ENCODE measurements at regions not wholly inside any gene's neighbourhood (a gene's known extent, or its start where the extent isn't known, plus 50 kb on each side); places are given as distances from the start of the nearest gene placed in this dataset.

GRCh38 chr18:67932271-67932670, 415.8 kb upstream of the DSEL start:
- Histone ChIP-seq H3K4me3 (ENCODE audit: low read length in 3 of 3) (no peak overlapping the region), H3K9me3 (ENCODE audit: control insufficient read depth in 2 of 3, insufficient read depth in 1 of 3, low read length in 3 of 3) (no peaks in the 10 kb centered on the region), H3K4me1 (ENCODE audit: control insufficient read depth in 2 of 3, insufficient read depth in 2 of 3, low read depth in 1 of 3, low read length in 3 of 3) (no peaks in the 10 kb centered on the region), H3K36me3 (ENCODE audit: control insufficient read depth in 2 of 3, insufficient read depth in 3 of 3, low read length in 3 of 3) (no peaks in the 10 kb centered on the region), H3K9ac (ENCODE audit: low read length in 3 of 3) (no peak overlapping the region), H3K27me3 (ENCODE audit: control insufficient read depth, insufficient read depth, low read length) (no peaks in the 10 kb centered on the region), H3K27ac (ENCODE audit: low read depth in 2 of 2, low read length in 2 of 2) (no peak overlapping the region)
- intact Hi-C loops (cut with DNase I): no loop called here
- DNase-seq: no peak
- FAIRE-seq: no peak
- TF ChIP-seq, protein P1, sequence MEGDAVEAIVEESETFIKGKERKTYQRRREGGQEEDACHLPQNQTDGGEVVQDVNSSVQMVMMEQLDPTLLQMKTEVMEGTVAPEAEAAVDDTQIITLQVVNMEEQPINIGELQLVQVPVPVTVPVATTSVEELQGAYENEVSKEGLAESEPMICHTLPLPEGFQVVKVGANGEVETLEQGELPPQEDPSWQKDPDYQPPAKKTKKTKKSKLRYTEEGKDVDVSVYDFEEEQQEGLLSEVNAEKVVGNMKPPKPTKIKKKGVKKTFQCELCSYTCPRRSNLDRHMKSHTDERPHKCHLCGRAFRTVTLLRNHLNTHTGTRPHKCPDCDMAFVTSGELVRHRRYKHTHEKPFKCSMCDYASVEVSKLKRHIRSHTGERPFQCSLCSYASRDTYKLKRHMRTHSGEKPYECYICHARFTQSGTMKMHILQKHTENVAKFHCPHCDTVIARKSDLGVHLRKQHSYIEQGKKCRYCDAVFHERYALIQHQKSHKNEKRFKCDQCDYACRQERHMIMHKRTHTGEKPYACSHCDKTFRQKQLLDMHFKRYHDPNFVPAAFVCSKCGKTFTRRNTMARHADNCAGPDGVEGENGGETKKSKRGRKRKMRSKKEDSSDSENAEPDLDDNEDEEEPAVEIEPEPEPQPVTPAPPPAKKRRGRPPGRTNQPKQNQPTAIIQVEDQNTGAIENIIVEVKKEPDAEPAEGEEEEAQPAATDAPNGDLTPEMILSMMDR (IDR thresholded peaks at IDR 0.05; ENCODE audit: borderline replicate concordance, extremely low read depth, insufficient read depth): no peak

- FAIRE-seq: peak; percentile 41
- H3K4me1 ChIP-seq (ENCODE audit: control insufficient read depth in 2 of 3, insufficient read depth in 2 of 3, low read depth in 1 of 3, low read length in 3 of 3): no peaks in the 10 kb centered on the region
- no peak overlapping the region for H3K27ac ChIP-seq (ENCODE audit: low read depth in 2 of 2, low read length in 2 of 2)
- DNase-seq: no peak
- H3K9ac ChIP-seq (ENCODE audit: low read length in 3 of 3): no peak overlapping the region
- H3K4me3 ChIP-seq (ENCODE audit: low read length in 3 of 3): no peak overlapping the region
- no peaks in the 10 kb centered on the region for H3K27me3 ChIP-seq (ENCODE audit: control insufficient read depth, insufficient read depth, low read length)
- H3K36me3 ChIP-seq (ENCODE audit: control insufficient read depth in 2 of 3, insufficient read depth in 3 of 3, low read length in 3 of 3): no peaks in the 10 kb centered on the region
- intact Hi-C loops (cut with DNase I): no loop called here
- H3K9me3 ChIP-seq (ENCODE audit: control insufficient read depth in 2 of 3, insufficient read depth in 1 of 3, low read length in 3 of 3): no peaks in the 10 kb centered on the region
- TF ChIP-seq, protein P1 (IDR thresholded peaks at IDR 0.05; ENCODE audit: borderline replicate concordance, extremely low read depth, insufficient read depth): no peak
Measured at GRCh38 chr18:67926929-67927864, 410.7 kb upstream of the DSEL start.

GRCh38 chr18:67924656-67925055, 408.1 kb upstream of the DSEL start:
- TF ChIP-seq, protein P1 (IDR thresholded peaks at IDR 0.05; ENCODE audit: borderline replicate concordance, extremely low read depth, insufficient read depth): no peak
- Histone ChIP-seq H3K36me3 (ENCODE audit: control insufficient read depth in 2 of 3, insufficient read depth in 3 of 3, low read length in 3 of 3) (no peaks in the 10 kb centered on the region), H3K9ac (ENCODE audit: low read length in 3 of 3) (no peak overlapping the region), H3K9me3 (ENCODE audit: control insufficient read depth in 2 of 3, insufficient read depth in 1 of 3, low read length in 3 of 3) (peaks cover 0 to 3% (median 0%) of the 10 kb centered on the region in 3 donors), H3K27me3 (ENCODE audit: control insufficient read depth, insufficient read depth, low read length) (no peaks in the 10 kb centered on the region), H3K27ac (ENCODE audit: low read depth in 2 of 2, low read length in 2 of 2) (no peak overlapping the region), H3K4me3 (ENCODE audit: low read length in 3 of 3) (no peak overlapping the region), H3K4me1 (ENCODE audit: control insufficient read depth in 2 of 3, insufficient read depth in 2 of 3, low read depth in 1 of 3, low read length in 3 of 3) (no peaks in the 10 kb centered on the region)
- DNase-seq: no peak
- no peak for FAIRE-seq
- intact Hi-C loops (cut with DNase I): no loop called here
